Loucy (cell line): ENCODE measurements at regions not wholly inside any gene's neighbourhood (a gene's known extent, or its start where the extent isn't known, plus 50 kb on each side); places are given as distances from the start of the nearest gene placed in this dataset.
"Not testable (repeated sequence)": the region's sequence is repeated elsewhere in the genome, so short reads cannot be mapped to it uniquely, and the experiment has no call there.

Source experiments
- CTCF ChIP-seq: fragments of 200-600 bp; sonication (generic); conservative IDR thresholded peaks from 2 replicates; pipeline ENCODE4 v1.5.1; 2014; ENCODE audit warnings: mild to moderate bottlenecking, antibody characterized with exemption, low read length
- EZH2phosphoT487 ChIP-seq: fragments of 200-600 bp; IDR thresholded peaks from 2 replicates; pipeline ENCODE4 v1.6.1; 2018; ENCODE audit warnings: antibody characterized with exemption, mild to moderate bottlenecking, moderate library complexity, borderline replicate concordance

DNA sequence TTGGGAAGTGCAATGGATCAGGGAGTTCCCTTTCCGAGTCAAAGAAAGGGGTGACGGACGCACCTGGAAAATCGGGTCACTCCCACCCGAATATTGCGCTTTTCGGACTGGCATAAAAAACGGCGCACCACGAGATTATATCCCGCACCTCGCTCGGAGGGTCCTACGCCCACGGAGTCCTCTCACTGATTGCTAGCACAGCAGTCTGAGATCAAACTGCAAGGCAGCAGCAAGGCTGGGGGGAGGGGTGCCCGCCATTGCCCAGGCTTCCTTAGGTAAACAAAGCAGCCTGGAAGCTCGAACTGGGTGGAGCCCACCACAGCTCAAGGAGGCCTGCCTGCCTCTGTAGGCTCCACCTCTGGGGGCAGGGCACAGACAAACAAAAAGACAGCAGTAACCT lies 58.6 kb upstream of the FAM241A start:
- TF ChIP-seq CTCF, EZH2phosphoT487: not testable (repeated sequence)
